ENCODE measurements at regions not wholly inside any gene's neighbourhood (a gene's known extent, or its start where the extent isn't known, plus 50 kb on each side); places are given as distances from the start of the nearest gene placed in this dataset.

DNA sequence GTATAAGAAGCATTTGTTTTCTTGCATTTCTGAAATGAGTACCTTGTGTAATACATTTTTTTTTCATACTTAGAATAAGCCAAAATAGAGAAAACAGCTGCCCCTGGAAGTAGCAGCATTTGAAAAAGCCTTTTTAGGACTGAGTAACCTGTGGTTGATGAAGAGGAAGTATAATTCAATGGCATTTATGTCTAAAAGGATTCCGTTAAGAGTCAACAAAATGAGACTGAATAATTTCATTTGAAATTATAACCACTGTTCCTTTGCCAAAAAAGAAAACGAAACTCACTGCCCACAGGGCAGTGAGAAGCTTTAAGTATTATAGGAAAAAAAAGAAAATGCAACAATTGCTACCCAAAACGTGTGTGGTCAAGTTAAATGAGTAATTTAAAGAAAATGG is 705.6 kb upstream of the PHF14 start:
- Histone ChIP-seq H3K36me3 (ENCODE audit: low read depth) (no peaks in the 10 kb centered on the region), H3K4me3 (no peak overlapping the region), H3K9me3 (ENCODE audit: insufficient read depth, low read depth) (no peaks in the 10 kb centered on the region), H3F3A (ENCODE audit: insufficient read depth, low read depth) (no peaks in the 10 kb centered on the region), H2AFZ (no peak overlapping the region), H4K20me1 (ENCODE audit: insufficient read depth) (no peaks in the 10 kb centered on the region), H3K9me2 (ENCODE audit: insufficient read depth) (no peaks in the 10 kb centered on the region), H3K4me2 (no peak overlapping the region), H3K4me1 (replicated peaks; ENCODE audit: insufficient read depth) (no peaks in the 10 kb centered on the region), H3K27ac (no peak overlapping the region), H3K27me3 (ENCODE audit: insufficient read depth, low read depth) (no peaks in the 10 kb centered on the region), H3K79me2 (ENCODE audit: low read depth) (no peaks in the 10 kb centered on the region)
- POLR2A ChIA-PET (ENCODE audit: unreplicated experiment), result no interaction called here
- no peak for DNase-seq
- TF ChIP-seq, protein P1, sequence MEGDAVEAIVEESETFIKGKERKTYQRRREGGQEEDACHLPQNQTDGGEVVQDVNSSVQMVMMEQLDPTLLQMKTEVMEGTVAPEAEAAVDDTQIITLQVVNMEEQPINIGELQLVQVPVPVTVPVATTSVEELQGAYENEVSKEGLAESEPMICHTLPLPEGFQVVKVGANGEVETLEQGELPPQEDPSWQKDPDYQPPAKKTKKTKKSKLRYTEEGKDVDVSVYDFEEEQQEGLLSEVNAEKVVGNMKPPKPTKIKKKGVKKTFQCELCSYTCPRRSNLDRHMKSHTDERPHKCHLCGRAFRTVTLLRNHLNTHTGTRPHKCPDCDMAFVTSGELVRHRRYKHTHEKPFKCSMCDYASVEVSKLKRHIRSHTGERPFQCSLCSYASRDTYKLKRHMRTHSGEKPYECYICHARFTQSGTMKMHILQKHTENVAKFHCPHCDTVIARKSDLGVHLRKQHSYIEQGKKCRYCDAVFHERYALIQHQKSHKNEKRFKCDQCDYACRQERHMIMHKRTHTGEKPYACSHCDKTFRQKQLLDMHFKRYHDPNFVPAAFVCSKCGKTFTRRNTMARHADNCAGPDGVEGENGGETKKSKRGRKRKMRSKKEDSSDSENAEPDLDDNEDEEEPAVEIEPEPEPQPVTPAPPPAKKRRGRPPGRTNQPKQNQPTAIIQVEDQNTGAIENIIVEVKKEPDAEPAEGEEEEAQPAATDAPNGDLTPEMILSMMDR (conservative IDR thresholded peaks at IDR 0.05), result no peak
- no peak for TF ChIP-seq EZH2 (IDR thresholded peaks at IDR 0.05; ENCODE audit: low read depth)
- no TSS peak for BruUV-seq (replicated peaks)
- intact Hi-C loops (cut with micrococcal nuclease; ENCODE audit: unreplicated experiment), result no loop called here
- CTCF ChIA-PET, result no interaction called here

GRCh38 chr7:10282909-10283308 is 690.8 kb upstream of the PHF14 start:
- intact Hi-C loops (cut with micrococcal nuclease; ENCODE audit: unreplicated experiment), result no loop called here
- BruUV-seq (replicated peaks), result no TSS peak
- H3F3A ChIP-seq (ENCODE audit: insufficient read depth, low read depth), result no peaks in the 10 kb centered on the region
- no peaks in the 10 kb centered on the region for H4K20me1 ChIP-seq (ENCODE audit: insufficient read depth)
- no peaks in the 10 kb centered on the region for H3K79me2 ChIP-seq (ENCODE audit: low read depth)
- no peaks in the 10 kb centered on the region for H3K9me2 ChIP-seq (ENCODE audit: insufficient read depth)
- no peak for TF ChIP-seq EZH2 (IDR thresholded peaks at IDR 0.05; ENCODE audit: low read depth)
- TF ChIP-seq, protein P1 (conservative IDR thresholded peaks at IDR 0.05), result no peak
- no peaks in the 10 kb centered on the region for H3K27me3 ChIP-seq (ENCODE audit: insufficient read depth, low read depth)
- H3K4me3 ChIP-seq, result no peak overlapping the region
- H3K4me1 ChIP-seq (replicated peaks; ENCODE audit: insufficient read depth), result no peaks in the 10 kb centered on the region
- ChIA-PET CTCF (no interaction called here), POLR2A (ENCODE audit: unreplicated experiment) (no interaction called here)
- H3K27ac ChIP-seq, result no peak overlapping the region
- H2AFZ ChIP-seq, result no peak overlapping the region
- no peaks in the 10 kb centered on the region for H3K36me3 ChIP-seq (ENCODE audit: low read depth)
- H3K9me3 ChIP-seq (ENCODE audit: insufficient read depth, low read depth), result no peaks in the 10 kb centered on the region
- DNase-seq, result no peak
- H3K4me2 ChIP-seq, result no peak overlapping the region

GRCh38 chr7:10284001-10284400 is 689.7 kb upstream of the PHF14 start:
- no peak for DNase-seq
- no peak overlapping the region for H3K4me2 ChIP-seq
- H3K9me2 ChIP-seq (ENCODE audit: insufficient read depth), result no peaks in the 10 kb centered on the region
- H3K36me3 ChIP-seq (ENCODE audit: low read depth), result no peaks in the 10 kb centered on the region
- H2AFZ ChIP-seq, result no peak overlapping the region
- H3K79me2 ChIP-seq (ENCODE audit: low read depth), result no peaks in the 10 kb centered on the region
- no peaks in the 10 kb centered on the region for H3K9me3 ChIP-seq (ENCODE audit: insufficient read depth, low read depth)
- POLR2A ChIA-PET (ENCODE audit: unreplicated experiment), result interaction anchor here (0.6 kb wide), 1 partner anchor 872 kb away, joined by 4 read pairs; no protein-coding TSS in a partner anchor
- H3K27me3 ChIP-seq (ENCODE audit: insufficient read depth, low read depth), result no peaks in the 10 kb centered on the region
- H3K27ac ChIP-seq, result no peak overlapping the region
- no peak for TF ChIP-seq EZH2 (IDR thresholded peaks at IDR 0.05; ENCODE audit: low read depth)
- TF ChIP-seq, protein P1 (conservative IDR thresholded peaks at IDR 0.05), result no peak
- H3K4me3 ChIP-seq, result no peak overlapping the region
- no peaks in the 10 kb centered on the region for H3K4me1 ChIP-seq (replicated peaks; ENCODE audit: insufficient read depth)
- no TSS peak for BruUV-seq (replicated peaks)
- intact Hi-C loops (cut with micrococcal nuclease; ENCODE audit: unreplicated experiment), result no loop called here
- CTCF ChIA-PET, result no interaction called here
- no peaks in the 10 kb centered on the region for H3F3A ChIP-seq (ENCODE audit: insufficient read depth, low read depth)
- H4K20me1 ChIP-seq (ENCODE audit: insufficient read depth), result no peaks in the 10 kb centered on the region
